Testis (tissue), 2 donors: ENCODE measurements at regions not wholly inside any gene's neighbourhood (a gene's known extent, or its start where the extent isn't known, plus 50 kb on each side); places are given as distances from the start of the nearest gene placed in this dataset.
A peak's percentile ranks its signal among the peaks of the same experiment; 100 is the strongest.

Source experiments
- DNase-seq: peaks from one replicate; pipeline ENCODE4 v3.0.0-alpha.2; 2019
- H3K27ac ChIP-seq, 2 donors: fragments of 200-600 bp; sonication (generic); one replicate each; pipeline ENCODE4 v1.5.1; 2019
- H3K27me3 ChIP-seq: fragments of 200-600 bp; sonication (generic); one replicate; pipeline ENCODE4 v1.5.1; 2019
- H3K36me3 ChIP-seq: fragments of 200-600 bp; sonication (generic); one replicate; pipeline ENCODE4 v1.5.1; 2017; ENCODE audit warnings: low read depth; ENCODE audit errors: missing control alignments
- H3K4me1 ChIP-seq: fragments of 200-600 bp; sonication (generic); one replicate; pipeline ENCODE4 v1.5.1; 2019
- H3K4me3 ChIP-seq, 2 donors: fragments of 200-600 bp; sonication (generic); one replicate each; pipeline ENCODE4 v1.5.1; 2017 to 2019
- H3K9me3 ChIP-seq: fragments of 200-600 bp; sonication (generic); one replicate; pipeline ENCODE4 v1.5.1; 2017
- CTCF ChIP-seq, 3 experiments: fragments of 450-650 bp in 2 of 3; fragments of 200-600 bp in 1 of 3; sonication (generic) in 1 of 3; IDR thresholded peaks; one replicate each; pipeline ENCODE4 v1.5.1; 2016 to 2019; ENCODE audit warnings: antibody characterized with exemption in 3 of 3, mild to moderate bottlenecking in 2 of 3, moderate library complexity in 1 of 3
- POLR2A ChIP-seq: fragments of 450-650 bp; IDR thresholded peaks from one replicate; pipeline ENCODE4 v1.6.1; 2017; ENCODE audit warnings: antibody characterized with exemption, mild to moderate bottlenecking, moderate library complexity
- WGBS, 2 donors: methylation state at CpG; one replicate each; pipeline ENCODE4 v1.1.5; 2018; 5-methylcytosine and 5-hydroxymethylcytosine counted together
- intact Hi-C: fragments of 100-400 bp; cut with DNase I; formaldehyde crosslinking; loops from one replicate; pipeline ENCODE4 v1.15.1; 2023; ENCODE audit warnings: low total_unique reads

GRCh38 chr7:153838591-153838990, 213.6 kb upstream of the DPP6 start:
- Histone ChIP-seq H3K9me3 (no peaks in the 10 kb centered on the region), H3K4me1 (no peaks in the 10 kb centered on the region), H3K27ac (no peak overlapping the region), H3K27me3 (no peaks in the 10 kb centered on the region), H3K36me3 (no peaks in the 10 kb centered on the region), H3K4me3 (no peak overlapping the region)
- WGBS, 2 donors, result 50 to 72% methylated on average over 4 of the region's 4 CpGs
- intact Hi-C loops, result no loop called here
- no peak for DNase-seq
- TF ChIP-seq POLR2A (no peak), CTCF (IDR thresholded peaks at IDR 0.05) (no peak)

GRCh38 chr7:153840861-153841260, 211.3 kb upstream of the DPP6 start:
- H3K27me3 ChIP-seq, result no peaks in the 10 kb centered on the region
- no peak overlapping the region for H3K27ac ChIP-seq
- intact Hi-C loops, result no loop called here
- TF ChIP-seq POLR2A (no peak), CTCF (IDR thresholded peaks at IDR 0.05) (no peak)
- no peak for DNase-seq
- 88 to 89% methylated on average over 5 of the region's 5 CpGs for WGBS, 2 donors
- no peaks in the 10 kb centered on the region for H3K4me1 ChIP-seq
- H3K36me3 ChIP-seq, result no peaks in the 10 kb centered on the region
- no peaks in the 10 kb centered on the region for H3K9me3 ChIP-seq
- no peak overlapping the region for H3K4me3 ChIP-seq

GRCh38 chr7:153847828-153848227, 204.4 kb upstream of the DPP6 start:
- Histone ChIP-seq H3K27ac (no peak overlapping the region), H3K27me3 (no peaks in the 10 kb centered on the region), H3K4me1 (no peaks in the 10 kb centered on the region), H3K36me3 (no peaks in the 10 kb centered on the region), H3K9me3 (no peaks in the 10 kb centered on the region), H3K4me3 (no peak overlapping the region)
- no peak for DNase-seq
- intact Hi-C loops, result no loop called here
- WGBS, 2 donors, result 78 to 83% methylated on average over 11 of the region's 11 CpGs
- TF ChIP-seq CTCF (IDR thresholded peaks at IDR 0.05), result no peak
- no peak for TF ChIP-seq POLR2A

GRCh38 chr7:153852261-153852660, 199.9 kb upstream of the DPP6 start:
- Histone ChIP-seq H3K4me1 (no peaks in the 10 kb centered on the region), H3K27ac (no peak overlapping the region), H3K27me3 (no peaks in the 10 kb centered on the region), H3K9me3 (no peaks in the 10 kb centered on the region), H3K36me3 (no peaks in the 10 kb centered on the region), H3K4me3 (no peak overlapping the region)
- WGBS, 2 donors, result 69 to 78% methylated on average over 4 of the region's 4 CpGs
- intact Hi-C loops, result no loop called here
- TF ChIP-seq CTCF (IDR thresholded peaks at IDR 0.05), result no peak
- no peak for TF ChIP-seq POLR2A
- DNase-seq, result no peak

GRCh38 chr7:153858355-153858754, 193.8 kb upstream of the DPP6 start:
- TF ChIP-seq POLR2A, result no peak
- no peak for TF ChIP-seq CTCF (IDR thresholded peaks at IDR 0.05)
- no peaks in the 10 kb centered on the region for H3K4me1 ChIP-seq
- no peaks in the 10 kb centered on the region for H3K9me3 ChIP-seq
- 47 to 52% methylated on average over 4 of the region's 4 CpGs for WGBS, 2 donors
- intact Hi-C loops, result no loop called here
- H3K27me3 ChIP-seq, result no peaks in the 10 kb centered on the region
- no peaks in the 10 kb centered on the region for H3K36me3 ChIP-seq
- no peak overlapping the region for H3K27ac ChIP-seq
- no peak overlapping the region for H3K4me3 ChIP-seq
- DNase-seq, result peak; percentile 18
